ENCODE measurements at regions not wholly inside any gene's neighbourhood (a gene's known extent, or its start where the extent isn't known, plus 50 kb on each side); places are given as distances from the start of the nearest gene placed in this dataset.

DNA sequence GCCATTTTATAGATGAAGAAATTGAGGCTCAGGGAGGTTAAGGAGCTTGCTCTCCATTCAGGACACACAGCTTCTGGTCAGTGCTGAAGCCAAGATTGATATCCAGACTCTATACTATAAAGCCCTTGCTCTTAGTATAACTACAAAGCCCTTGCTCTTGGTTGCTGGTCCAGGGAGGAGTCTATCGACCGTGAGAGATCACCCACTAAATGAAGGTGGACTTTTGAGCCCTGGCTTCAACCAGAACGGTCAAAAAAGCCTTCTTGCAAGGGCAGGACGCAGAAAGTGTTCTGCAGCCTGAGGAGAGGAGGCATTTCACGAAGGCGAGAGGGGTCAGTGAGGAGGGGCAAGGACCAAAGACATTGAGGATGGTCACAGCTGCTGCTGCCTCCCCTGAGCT lies 176.3 kb downstream of the CYP26A1 start:
- Histone ChIP-seq H3K79me2 (ENCODE audit: insufficient read depth, low read length) (no peaks in the 10 kb centered on the region), H3K9me2 (ENCODE audit: insufficient read depth) (no peaks in the 10 kb centered on the region), H3K36me3 (ENCODE audit: control insufficient read depth in 1 of 2, insufficient read depth in 2 of 2, low read length in 2 of 2) (no peaks in the 10 kb centered on the region), H3K27ac (ENCODE audit: low read depth, low read length) (no peak overlapping the region), H3K4me1 (ENCODE audit: control insufficient read depth in 1 of 2, insufficient read depth in 2 of 2, low read length in 2 of 2) (no peaks in the 10 kb centered on the region), H3K27me3 (ENCODE audit: insufficient read depth, low read length) (no peaks in the 10 kb centered on the region), H4K20me1 (ENCODE audit: insufficient read depth) (no peaks in the 10 kb centered on the region), H3K9ac (ENCODE audit: low read length) (no peak overlapping the region), H2AFZ (ENCODE audit: low read depth, low read length, poor library complexity, severe bottlenecking) (no peak overlapping the region), H3K9me3 (ENCODE audit: control insufficient read depth in 1 of 2, insufficient read depth in 1 of 2, low read depth in 1 of 2, low read length in 2 of 2) (no peaks in the 10 kb centered on the region), H3K4me3 (replicated peaks in 1 of 2; ENCODE audit: low read depth in 1 of 2, low read length in 2 of 2) (no peak overlapping the region), H3K4me2 (ENCODE audit: low read length) (no peak overlapping the region)
- no peak for TF ChIP-seq ZFX (IDR thresholded peaks at IDR 0.05)
- no peak for TF ChIP-seq ATF3 (IDR thresholded peaks at IDR 0.05)
- TF ChIP-seq, protein P1, sequence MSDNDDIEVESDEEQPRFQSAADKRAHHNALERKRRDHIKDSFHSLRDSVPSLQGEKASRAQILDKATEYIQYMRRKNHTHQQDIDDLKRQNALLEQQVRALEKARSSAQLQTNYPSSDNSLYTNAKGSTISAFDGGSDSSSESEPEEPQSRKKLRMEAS (IDR thresholded peaks at IDR 0.05), result no peak
- no peak for TF ChIP-seq JUND (IDR thresholded peaks at IDR 0.05)
- TF ChIP-seq ZNF274 (IDR thresholded peaks at IDR 0.05; ENCODE audit: low read depth, low read length), result no peak
- TF ChIP-seq, protein P2, sequence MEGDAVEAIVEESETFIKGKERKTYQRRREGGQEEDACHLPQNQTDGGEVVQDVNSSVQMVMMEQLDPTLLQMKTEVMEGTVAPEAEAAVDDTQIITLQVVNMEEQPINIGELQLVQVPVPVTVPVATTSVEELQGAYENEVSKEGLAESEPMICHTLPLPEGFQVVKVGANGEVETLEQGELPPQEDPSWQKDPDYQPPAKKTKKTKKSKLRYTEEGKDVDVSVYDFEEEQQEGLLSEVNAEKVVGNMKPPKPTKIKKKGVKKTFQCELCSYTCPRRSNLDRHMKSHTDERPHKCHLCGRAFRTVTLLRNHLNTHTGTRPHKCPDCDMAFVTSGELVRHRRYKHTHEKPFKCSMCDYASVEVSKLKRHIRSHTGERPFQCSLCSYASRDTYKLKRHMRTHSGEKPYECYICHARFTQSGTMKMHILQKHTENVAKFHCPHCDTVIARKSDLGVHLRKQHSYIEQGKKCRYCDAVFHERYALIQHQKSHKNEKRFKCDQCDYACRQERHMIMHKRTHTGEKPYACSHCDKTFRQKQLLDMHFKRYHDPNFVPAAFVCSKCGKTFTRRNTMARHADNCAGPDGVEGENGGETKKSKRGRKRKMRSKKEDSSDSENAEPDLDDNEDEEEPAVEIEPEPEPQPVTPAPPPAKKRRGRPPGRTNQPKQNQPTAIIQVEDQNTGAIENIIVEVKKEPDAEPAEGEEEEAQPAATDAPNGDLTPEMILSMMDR (IDR thresholded peaks at IDR 0.05 in 2 of 3, conservative IDR thresholded peaks at IDR 0.05 in 1 of 3; ENCODE audit: borderline replicate concordance in 1 of 3, insufficient read depth in 1 of 3, low read depth in 2 of 3, low read length in 2 of 3), result no peak
- no peak for TF ChIP-seq YY1 (IDR thresholded peaks at IDR 0.05; ENCODE audit: extremely low read depth, insufficient replicate concordance, low read depth, low read length)
- no peak for TF ChIP-seq TCF7L2 (IDR thresholded peaks at IDR 0.05; ENCODE audit: borderline replicate concordance, extremely low read depth, insufficient read depth, insufficient read length)
- TF ChIP-seq POLR2AphosphoS5 (IDR thresholded peaks at IDR 0.05; ENCODE audit: low read depth, low read length), result no peak
- no peak for TF ChIP-seq SIN3A (IDR thresholded peaks at IDR 0.05; ENCODE audit: low read depth)
- TF ChIP-seq SRF (IDR thresholded peaks at IDR 0.05; ENCODE audit: low read depth), result no peak
- TF ChIP-seq CBX3 (IDR thresholded peaks at IDR 0.05; ENCODE audit: low read depth), result no peak
- no peak for TF ChIP-seq SP1 (IDR thresholded peaks at IDR 0.05; ENCODE audit: low read depth)
- no peak for TF ChIP-seq EZH2phosphoT487 (IDR thresholded peaks at IDR 0.05; ENCODE audit: borderline replicate concordance)
- TF ChIP-seq REST (IDR thresholded peaks at IDR 0.05; ENCODE audit: low read depth), result no peak
- RAD21 ChIA-PET (ENCODE audit: low non-redundant PET in 1 of 2, low total read pairs in 2 of 2, uncharacterized antibody in 2 of 2, unreplicated experiment in 2 of 2), result no interaction called here
- POLR2A ChIA-PET, result no interaction called here
- CTCF ChIA-PET, result interaction anchor here (0.6 kb wide), 1 partner anchor 25 kb away, joined by 4 read pairs; no protein-coding TSS in a partner anchor
- intact Hi-C loops (cut with micrococcal nuclease), result no loop called here
- ATAC-seq (no peak), DNase-seq (ENCODE audit: low read depth, low spot score) (no peak)
- no TSS peak for BruUV-seq (replicated peaks)

All from HCT116 (cell line).